Ascending aorta (tissue), 2 donors: ENCODE measurements at regions not wholly inside any gene's neighbourhood (a gene's known extent, or its start where the extent isn't known, plus 50 kb on each side); places are given as distances from the start of the nearest gene placed in this dataset.

Source experiments
- DNase-seq, 2 donors: peaks; one replicate each; pipeline ENCODE4 v3.0.0-alpha.2; 2019; ENCODE audit warnings: low spot score in 2 of 2
- H3K27ac ChIP-seq, 2 donors: fragments of 200-600 bp; sonication (generic); one replicate each; pipeline ENCODE4 v1.5.1; 2016 to 2017; ENCODE audit warnings: mild to moderate bottlenecking in 1 of 2
- H3K27me3 ChIP-seq: fragments of 200-600 bp; sonication (generic); one replicate; pipeline ENCODE4 v1.5.1; 2017
- H3K36me3 ChIP-seq, 2 donors: fragments of 200-600 bp; sonication (generic); one replicate each; pipeline ENCODE4 v1.5.1; 2016
- H3K4me1 ChIP-seq, 2 donors: fragments of 200-600 bp; sonication (generic); one replicate each; pipeline ENCODE4 v1.5.1; 2016 to 2017; ENCODE audit warnings: mild to moderate bottlenecking in 1 of 2
- H3K4me3 ChIP-seq, 2 donors: fragments of 200-600 bp; sonication (generic); one replicate each; pipeline ENCODE4 v1.5.1; 2016 to 2017; ENCODE audit warnings: mild to moderate bottlenecking in 1 of 2
- H3K9me3 ChIP-seq, 2 donors: fragments of 200-600 bp; sonication (generic); one replicate each; pipeline ENCODE4 v1.5.1; 2016
- intact Hi-C: fragments of 100-400 bp; cut with DNase I; formaldehyde crosslinking; loops from one replicate; pipeline ENCODE4 v1.15.1; 2023
- TF ChIP-seq, protein P1 (sequence below), 3 experiments: fragments of 200-600 bp in 2 of 3; fragments of 450-650 bp in 1 of 3; sonication (generic) in 2 of 3; IDR thresholded peaks; one replicate each; pipeline ENCODE4 v1.5.1; 2016 to 2019; ENCODE audit warnings: antibody characterized with exemption in 3 of 3, mild to moderate bottlenecking in 1 of 3, moderate library complexity in 1 of 3

GRCh38 chr1:172909606-172910326 lies 141.0 kb downstream of the TNFSF18 start:
- Histone ChIP-seq H3K27me3 (no peaks in the 10 kb centered on the region), H3K4me3 (no peak overlapping the region), H3K4me1 (peaks cover 0 to 4% of the 10 kb centered on the region in 2 donors), H3K9me3 (peaks cover 0 to 9% of the 10 kb centered on the region in 2 donors), H3K27ac (no peak overlapping the region), H3K36me3 (no peaks in the 10 kb centered on the region)
- DNase-seq, result no peak
- TF ChIP-seq, protein P1, sequence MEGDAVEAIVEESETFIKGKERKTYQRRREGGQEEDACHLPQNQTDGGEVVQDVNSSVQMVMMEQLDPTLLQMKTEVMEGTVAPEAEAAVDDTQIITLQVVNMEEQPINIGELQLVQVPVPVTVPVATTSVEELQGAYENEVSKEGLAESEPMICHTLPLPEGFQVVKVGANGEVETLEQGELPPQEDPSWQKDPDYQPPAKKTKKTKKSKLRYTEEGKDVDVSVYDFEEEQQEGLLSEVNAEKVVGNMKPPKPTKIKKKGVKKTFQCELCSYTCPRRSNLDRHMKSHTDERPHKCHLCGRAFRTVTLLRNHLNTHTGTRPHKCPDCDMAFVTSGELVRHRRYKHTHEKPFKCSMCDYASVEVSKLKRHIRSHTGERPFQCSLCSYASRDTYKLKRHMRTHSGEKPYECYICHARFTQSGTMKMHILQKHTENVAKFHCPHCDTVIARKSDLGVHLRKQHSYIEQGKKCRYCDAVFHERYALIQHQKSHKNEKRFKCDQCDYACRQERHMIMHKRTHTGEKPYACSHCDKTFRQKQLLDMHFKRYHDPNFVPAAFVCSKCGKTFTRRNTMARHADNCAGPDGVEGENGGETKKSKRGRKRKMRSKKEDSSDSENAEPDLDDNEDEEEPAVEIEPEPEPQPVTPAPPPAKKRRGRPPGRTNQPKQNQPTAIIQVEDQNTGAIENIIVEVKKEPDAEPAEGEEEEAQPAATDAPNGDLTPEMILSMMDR (IDR thresholded peaks at IDR 0.05), result no peak
- intact Hi-C loops, result no loop called here

GRCh38 chr1:172912765-172913260 lies 137.9 kb downstream of the TNFSF18 start:
- Histone ChIP-seq H3K4me1 (peaks cover 0 to 11% of the 10 kb centered on the region in 2 donors), H3K4me3 (no peak overlapping the region), H3K27ac (no peak overlapping the region), H3K27me3 (no peaks in the 10 kb centered on the region), H3K36me3 (no peaks in the 10 kb centered on the region), H3K9me3 (peaks cover 0 to 9% of the 10 kb centered on the region in 2 donors)
- intact Hi-C loops, result no loop called here
- no peak for DNase-seq
- TF ChIP-seq, protein P1 (IDR thresholded peaks at IDR 0.05), result no peak

DNA sequence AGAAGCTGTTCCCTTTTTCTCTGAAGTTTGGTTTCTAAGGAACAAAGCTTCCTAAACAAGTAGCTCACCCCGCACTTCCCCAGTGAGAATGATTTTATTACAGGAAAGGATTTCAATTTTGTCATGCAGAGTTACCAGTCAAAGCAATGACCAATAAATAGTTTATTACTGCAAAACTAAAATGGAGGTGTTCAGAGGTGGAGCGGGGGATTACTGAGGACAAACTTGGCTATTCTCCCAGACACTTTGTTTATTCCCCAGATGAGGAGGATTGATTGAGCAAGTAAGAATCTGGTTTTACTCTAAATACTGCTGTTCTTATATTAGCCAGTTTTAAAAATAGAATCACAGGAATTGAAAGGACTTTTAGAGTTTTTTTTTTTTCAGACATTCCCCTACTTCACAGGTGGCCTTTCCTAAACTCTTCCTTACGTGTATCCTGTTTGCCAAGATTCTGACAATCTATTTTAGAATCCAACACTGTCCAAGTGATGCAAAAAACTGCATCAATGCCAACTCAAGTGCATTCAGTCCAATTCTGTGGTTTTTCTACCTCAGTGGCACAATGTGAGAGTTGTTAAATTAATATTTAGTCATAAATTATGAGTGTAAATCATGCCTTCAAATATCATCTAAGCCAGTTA lies 136.1 kb downstream of the TNFSF18 start:
- intact Hi-C loops, result loop anchor here (5.0 kb wide), 1 partner anchor 278 kb away; no protein-coding TSS in a partner anchor
- Histone ChIP-seq H3K27me3 (no peaks in the 10 kb centered on the region), H3K36me3 (no peaks in the 10 kb centered on the region), H3K9me3 (peaks cover 0 to 9% of the 10 kb centered on the region in 2 donors), H3K4me1 (peaks cover 0 to 15% of the 10 kb centered on the region in 2 donors), H3K4me3 (no peak overlapping the region), H3K27ac (no peak overlapping the region)
- TF ChIP-seq, protein P1 (IDR thresholded peaks at IDR 0.05), result no peak
- DNase-seq, result no peak

- no peaks in the 10 kb centered on the region for H3K27me3 ChIP-seq
- no peak overlapping the region for H3K27ac ChIP-seq
- peaks cover 0 to 9% of the 10 kb centered on the region in 2 donors for H3K9me3 ChIP-seq
- peaks cover 0 to 15% of the 10 kb centered on the region in 2 donors for H3K4me1 ChIP-seq
- TF ChIP-seq, protein P1 (IDR thresholded peaks at IDR 0.05), result no peak
- DNase-seq, result no peak
- intact Hi-C loops, result loop anchor here (5.0 kb wide), 1 partner anchor 277 kb away; no protein-coding TSS in a partner anchor
- H3K36me3 ChIP-seq, result no peaks in the 10 kb centered on the region
- no peak overlapping the region for H3K4me3 ChIP-seq
Measured at GRCh38 chr1:172915271-172915670, 135.5 kb downstream of the TNFSF18 start.

DNA sequence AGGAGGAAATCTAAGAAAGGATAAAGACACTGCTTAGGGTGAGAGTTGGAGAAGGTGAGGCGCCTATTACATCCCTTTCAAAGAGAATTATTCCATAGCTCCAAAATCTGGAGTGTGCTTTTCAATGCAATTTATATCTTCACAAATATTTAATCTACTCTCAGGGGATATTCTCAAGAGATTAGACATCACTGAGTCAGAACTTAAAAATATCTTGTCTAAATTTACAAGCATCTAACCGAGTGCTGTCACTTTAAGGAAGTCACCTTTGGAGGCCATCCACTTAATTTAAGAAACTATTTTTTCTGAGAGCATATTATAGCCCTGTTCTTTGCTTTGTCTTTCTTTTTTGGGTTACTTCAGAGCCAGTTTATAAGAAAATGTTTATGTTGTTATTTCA lies 134.6 kb downstream of the TNFSF18 start:
- Histone ChIP-seq H3K4me1 (peaks cover 0 to 15% of the 10 kb centered on the region in 2 donors), H3K4me3 (no peak overlapping the region), H3K27ac (no peak overlapping the region), H3K36me3 (no peaks in the 10 kb centered on the region), H3K9me3 (peaks cover 0 to 9% of the 10 kb centered on the region in 2 donors), H3K27me3 (no peaks in the 10 kb centered on the region)
- TF ChIP-seq, protein P1 (IDR thresholded peaks at IDR 0.05), result no peak
- no peak for DNase-seq
- intact Hi-C loops, result loop anchor here (5.0 kb wide), 1 partner anchor 276 kb away; no protein-coding TSS in a partner anchor
